ENCODE measurements at regions not wholly inside any gene's neighbourhood (a gene's known extent, or its start where the extent isn't known, plus 50 kb on each side); places are given as distances from the start of the nearest gene placed in this dataset.

- DNase-seq = no peak
Observed at GRCh38 chr5:74372502-74373064, 267.9 kb downstream of the ENC1 start.

- DNase-seq = no peak
Observed at GRCh38 chr5:74372051-74372450, 268.5 kb downstream of the ENC1 start.

GRCh38 chr5:74371621-74372020 is 268.9 kb downstream of the ENC1 start:
- no peak for DNase-seq

GRCh38 chr5:74370168-74370567 is 270.4 kb downstream of the ENC1 start:
- DNase-seq = no peak

GRCh38 chr5:74369173-74369572 is 271.4 kb downstream of the ENC1 start:
- DNase-seq = no peak

GRCh38 chr5:74367934-74368333 is 272.6 kb downstream of the ENC1 start:
- no peak for DNase-seq

- DNase-seq = no peak
Observed at GRCh38 chr5:74367241-74367733, 273.2 kb downstream of the ENC1 start.

GRCh38 chr5:74365723-74366122 is 274.8 kb downstream of the ENC1 start:
- DNase-seq = no peak

- no peak for DNase-seq
Observed at GRCh38 chr5:74364507-74364906, 276.0 kb downstream of the ENC1 start.

- no peak for DNase-seq
Observed at GRCh38 chr5:74363603-74364205, 276.8 kb downstream of the ENC1 start.

GRCh38 chr5:74361406-74362358 is 278.8 kb downstream of the ENC1 start:
- no peak for DNase-seq

GRCh38 chr5:74360535-74361210 is 279.9 kb downstream of the ENC1 start:
- DNase-seq = no peak

- no peak for DNase-seq
Observed at GRCh38 chr5:74357827-74358226, 282.7 kb downstream of the ENC1 start.

- DNase-seq = no peak
Observed at GRCh38 chr5:74356009-74356695, 284.4 kb downstream of the ENC1 start.

- DNase-seq = no peak
Observed at GRCh38 chr5:74355041-74355824, 285.3 kb downstream of the ENC1 start.

GRCh38 chr5:74352256-74352655 is 288.3 kb downstream of the ENC1 start:
- DNase-seq = no peak

GRCh38 chr5:74342948-74343682 is 297.4 kb downstream of the ENC1 start:
- no peak for DNase-seq

GRCh38 chr5:74342182-74342581 is 298.3 kb downstream of the ENC1 start:
- no peak for DNase-seq

GRCh38 chr5:74341221-74341620 is 299.3 kb downstream of the ENC1 start:
- no peak for DNase-seq

- no peak for DNase-seq
Observed at GRCh38 chr5:74340476-74340875, 300.1 kb downstream of the ENC1 start.

- no peak for DNase-seq
Observed at GRCh38 chr5:74337984-74338310, 302.6 kb downstream of the ENC1 start.
